ENCODE measurements at regions not wholly inside any gene's neighbourhood (a gene's known extent, or its start where the extent isn't known, plus 50 kb on each side); places are given as distances from the start of the nearest gene placed in this dataset.
"Not testable (repeated sequence)": the region's sequence is repeated elsewhere in the genome, so short reads cannot be mapped to it uniquely, and the experiment has no call there.

DNA sequence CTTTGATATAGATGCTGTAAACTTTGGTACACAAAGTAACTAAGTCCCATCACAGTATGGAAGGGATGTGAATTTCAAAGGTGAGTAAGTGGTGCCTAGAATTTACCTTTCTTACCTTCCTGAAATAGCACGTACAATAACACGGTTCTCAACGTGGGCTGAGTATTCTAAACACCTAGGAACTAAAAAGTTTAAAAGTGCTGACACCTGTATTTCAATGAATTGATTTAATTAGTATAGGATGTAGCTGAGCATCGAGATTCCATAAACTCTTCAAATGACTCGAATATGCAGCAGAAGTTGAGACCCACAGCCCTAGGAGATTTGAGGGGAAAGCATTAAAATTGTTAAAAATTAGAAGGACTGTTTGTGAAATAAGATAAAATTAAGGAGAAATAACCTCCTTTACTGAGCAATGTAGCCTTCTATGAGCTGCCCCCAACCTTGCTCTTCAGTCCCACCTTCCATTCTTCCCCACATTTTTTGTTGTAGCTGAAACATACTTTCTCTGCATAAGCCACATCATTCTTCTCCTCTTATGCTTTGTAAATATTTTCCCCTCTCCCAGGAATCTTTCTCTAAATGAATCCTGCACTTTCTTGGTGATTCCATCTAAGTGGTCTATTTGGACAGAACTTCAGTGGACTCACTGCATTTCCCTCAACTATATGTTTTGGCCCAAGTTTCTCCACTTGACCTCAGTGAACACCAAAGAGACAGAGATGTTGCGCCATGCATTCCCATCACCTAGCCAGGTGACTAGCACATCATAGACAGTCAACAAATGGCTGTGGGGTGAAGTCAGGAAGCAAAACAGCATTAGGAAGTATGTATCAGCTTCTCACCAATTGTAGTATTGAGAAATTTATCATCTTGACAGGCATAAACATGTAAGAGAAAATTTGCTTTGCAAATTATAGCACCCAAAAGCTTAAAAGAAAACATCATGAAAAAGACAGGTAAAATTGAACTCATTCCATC lies 156.5 kb upstream of the TAS2R1 start:
- DNase-seq: no peak

DNA sequence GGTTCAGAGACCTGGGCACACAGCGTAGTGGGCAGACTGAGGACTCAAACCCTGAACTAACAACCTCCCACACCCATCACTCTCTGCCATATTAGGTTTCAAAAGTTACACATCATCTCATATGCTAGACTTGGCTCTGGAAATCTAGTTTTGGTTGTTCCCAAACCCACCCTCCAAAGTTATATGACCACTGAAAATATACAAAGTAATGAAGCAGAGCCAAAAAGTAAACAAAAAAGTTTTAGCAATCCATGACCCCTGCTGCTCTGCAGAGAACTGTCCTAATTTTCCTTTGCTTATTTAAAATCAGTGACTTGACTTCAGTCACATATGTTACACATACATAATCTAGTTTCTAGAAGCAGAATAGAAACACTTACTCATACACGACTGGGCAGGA lies 155.6 kb upstream of the TAS2R1 start:
- no peak for DNase-seq

DNA sequence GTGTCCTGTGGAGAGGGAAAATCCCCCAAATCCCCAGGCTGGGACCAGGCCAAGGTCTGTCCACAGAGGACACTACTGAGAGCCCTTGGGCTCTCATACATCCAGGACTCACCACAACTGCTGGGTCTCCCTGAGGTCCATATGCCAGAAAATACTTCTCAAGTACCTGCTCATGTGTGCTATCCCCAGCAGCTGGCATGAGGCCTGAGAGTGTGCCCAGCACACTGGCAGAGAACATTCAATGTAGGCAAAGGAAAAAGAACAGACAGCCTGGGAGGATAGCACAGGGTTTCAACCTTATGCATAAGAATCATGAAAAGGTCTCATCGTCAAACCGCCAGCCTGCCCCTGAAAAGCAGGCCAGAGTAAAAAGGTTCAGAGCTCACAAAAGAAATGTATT lies 154.1 kb upstream of the TAS2R1 start:
- DNase-seq: no peak

DNA sequence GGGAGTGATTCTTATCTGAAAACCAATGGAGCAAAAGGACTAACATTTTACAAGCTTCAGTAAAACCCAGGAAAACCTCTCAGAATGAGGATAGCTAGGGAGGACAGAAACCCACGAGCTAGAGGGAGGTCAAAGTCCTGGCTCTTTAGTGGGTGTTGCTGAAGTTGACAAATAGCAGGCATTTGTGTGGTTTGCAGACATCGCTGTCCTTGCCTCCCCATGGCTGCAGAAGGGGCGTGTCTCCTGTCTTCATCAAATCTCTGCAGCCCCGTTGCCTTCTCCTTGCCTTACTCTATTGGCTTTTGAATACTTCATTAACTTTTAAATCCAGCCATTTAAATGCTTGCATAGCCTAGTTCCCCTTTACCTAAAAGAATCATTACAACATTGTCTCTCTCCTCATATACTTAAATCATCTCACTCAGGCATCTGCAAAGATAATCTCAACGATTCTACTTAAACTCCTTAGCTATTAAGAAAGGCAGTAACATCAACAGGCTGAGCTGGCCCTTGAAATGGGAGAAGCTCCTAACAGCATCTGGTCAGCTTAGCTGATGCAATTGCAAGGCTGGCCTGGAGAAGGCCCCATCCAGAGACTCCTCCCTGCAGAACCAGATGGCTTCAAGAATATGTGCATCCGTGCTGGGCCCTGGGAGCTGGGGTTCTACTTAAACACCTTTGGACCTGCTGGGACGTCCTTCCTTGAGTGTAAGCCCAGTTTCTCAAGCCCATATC lies 152.8 kb upstream of the TAS2R1 start:
- no peak for DNase-seq

DNA sequence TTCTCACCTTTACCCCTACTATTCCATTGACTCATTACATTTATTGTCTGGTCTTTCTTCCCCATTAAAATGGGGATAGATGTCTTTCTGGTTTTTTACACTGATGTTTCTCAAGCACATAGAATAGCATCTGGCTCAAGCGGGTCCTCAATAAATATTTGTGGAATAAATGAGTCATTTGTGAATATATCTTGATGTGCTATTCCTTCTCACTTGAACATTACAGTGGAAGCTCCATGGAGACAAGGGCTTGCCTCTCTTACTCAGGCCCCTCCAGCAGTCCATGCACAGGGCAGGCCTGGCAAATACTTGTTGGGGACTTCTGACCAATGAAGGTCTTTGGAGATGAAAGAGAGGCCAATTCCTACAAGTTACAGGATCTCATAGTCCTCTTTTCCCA lies 151.7 kb upstream of the TAS2R1 start:
- DNase-seq: no peak

DNA sequence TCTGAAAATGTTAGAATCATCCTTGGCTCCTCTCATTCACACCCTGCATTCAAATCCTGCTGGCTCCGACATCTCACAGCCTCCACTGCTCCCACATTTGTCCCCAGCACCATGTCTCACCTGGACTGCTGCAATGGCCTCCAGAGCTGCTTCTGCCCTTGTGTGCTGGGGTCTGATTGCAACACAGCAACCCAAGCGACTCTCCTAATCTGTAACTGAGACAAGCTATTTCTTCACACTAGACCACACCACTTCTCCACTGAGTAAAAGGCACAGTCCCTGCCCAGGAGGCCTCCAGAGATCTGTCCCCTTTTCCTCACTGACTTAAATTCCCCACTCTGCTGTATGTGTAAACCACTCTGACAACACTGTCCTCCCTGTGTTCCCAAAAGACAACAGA lies 151.1 kb upstream of the TAS2R1 start:
- no peak for DNase-seq

DNA sequence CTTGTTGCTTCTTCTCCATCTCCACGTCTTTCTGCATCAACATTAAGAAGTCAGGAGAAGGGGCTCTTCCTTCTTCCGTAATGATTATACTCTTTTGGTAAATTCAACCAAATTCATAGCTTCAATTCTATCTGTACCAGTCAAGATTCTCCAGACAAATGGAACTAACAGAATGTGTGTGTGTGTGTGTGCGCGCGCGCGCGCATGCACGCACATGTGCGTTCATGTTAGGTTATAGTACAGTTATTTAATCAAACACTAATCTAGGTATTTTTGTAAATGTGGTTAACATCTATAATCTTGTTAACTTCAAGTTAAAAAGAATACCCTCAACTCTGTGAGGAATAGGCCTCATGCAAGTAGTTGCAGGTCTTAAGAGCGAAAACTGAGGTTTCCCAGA lies 150.3 kb upstream of the TAS2R1 start:
- no peak for DNase-seq

DNA sequence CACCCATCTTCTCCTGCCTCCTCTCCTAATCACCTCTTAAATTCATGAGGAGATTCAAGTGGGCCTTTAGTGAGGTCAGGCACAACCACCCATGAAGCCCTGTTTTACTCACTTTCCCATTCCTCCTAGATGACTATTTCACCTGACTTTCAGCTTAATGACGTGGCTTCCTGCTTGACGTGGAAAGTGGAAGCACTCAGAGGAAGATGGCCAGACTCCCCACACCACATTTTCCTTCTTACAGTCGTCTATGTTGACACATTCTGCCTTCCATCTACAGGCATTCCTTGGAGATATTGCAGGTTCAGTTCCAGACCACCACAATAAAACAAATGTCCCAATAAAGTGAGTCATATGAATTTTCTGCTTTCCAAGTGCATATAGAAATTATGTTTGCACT lies 146.4 kb upstream of the TAS2R1 start:
- DNase-seq: no peak

DNA sequence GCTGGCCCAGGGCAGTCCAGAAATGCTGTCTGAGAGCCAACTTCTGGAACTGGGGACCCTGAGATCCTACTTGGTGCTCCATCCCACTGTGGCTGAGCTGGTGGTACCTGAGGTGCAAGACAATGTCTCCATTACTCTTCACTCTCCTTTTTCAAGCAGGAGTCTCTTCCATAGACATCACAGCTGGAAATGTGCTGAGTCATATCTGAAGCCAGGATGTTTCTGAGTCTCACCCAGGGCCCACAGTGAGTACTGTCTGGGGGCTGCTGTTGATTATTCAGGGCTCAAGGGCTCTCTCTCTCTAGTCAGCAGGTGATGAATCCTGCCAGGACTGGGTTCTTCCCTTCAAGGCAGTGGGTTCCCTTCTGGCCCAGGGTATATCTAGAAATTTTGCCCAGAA lies 145.2 kb upstream of the TAS2R1 start:
- no peak for DNase-seq

DNA sequence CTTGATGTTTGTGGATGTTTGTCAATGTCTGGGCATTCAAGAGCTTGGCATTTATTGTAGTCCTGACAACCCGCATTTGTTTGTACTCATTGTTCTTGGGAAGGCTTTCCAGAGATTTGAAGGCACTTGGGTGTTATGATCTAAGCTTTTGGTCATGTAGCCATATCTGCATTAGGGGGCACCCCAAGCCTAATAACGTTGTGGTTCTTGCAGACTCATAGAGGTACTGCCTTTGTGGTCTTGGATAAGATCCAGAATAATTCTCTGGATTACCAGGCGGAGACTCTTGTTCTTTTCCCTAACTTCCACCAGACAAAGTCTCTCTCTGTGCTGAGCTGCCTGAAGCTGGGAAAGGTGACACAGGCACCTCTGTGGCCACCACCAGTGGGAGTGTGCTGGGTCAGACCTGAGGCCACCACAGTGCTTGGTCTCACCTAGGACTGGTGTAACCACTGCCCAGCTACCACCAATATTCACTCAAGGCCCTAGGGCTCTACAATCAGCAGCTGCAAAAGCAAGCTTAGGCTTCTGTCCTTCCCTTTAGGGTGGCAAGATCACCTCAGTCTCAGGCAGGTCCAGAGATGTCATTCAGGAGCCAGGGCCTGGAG lies 144.4 kb upstream of the TAS2R1 start:
- no peak for DNase-seq

DNA sequence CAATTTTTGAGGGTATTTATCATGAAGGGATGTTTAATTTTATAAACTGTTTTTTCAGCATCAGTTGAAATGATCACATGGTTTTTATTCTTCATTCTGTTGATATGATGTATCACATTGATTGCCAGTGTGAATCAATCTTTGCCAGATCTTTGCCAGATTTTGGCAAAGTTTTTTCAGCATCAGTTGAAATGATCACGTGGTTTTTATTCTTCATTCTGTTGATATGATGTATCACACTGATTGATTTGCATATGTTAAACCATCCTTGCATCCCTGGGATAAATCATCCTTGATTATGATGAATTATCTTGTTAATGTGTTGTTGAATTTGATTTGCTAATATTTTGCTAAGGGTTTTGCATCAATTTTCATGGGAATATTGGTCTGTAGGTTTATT lies 140.9 kb upstream of the TAS2R1 start:
- DNase-seq: no peak

DNA sequence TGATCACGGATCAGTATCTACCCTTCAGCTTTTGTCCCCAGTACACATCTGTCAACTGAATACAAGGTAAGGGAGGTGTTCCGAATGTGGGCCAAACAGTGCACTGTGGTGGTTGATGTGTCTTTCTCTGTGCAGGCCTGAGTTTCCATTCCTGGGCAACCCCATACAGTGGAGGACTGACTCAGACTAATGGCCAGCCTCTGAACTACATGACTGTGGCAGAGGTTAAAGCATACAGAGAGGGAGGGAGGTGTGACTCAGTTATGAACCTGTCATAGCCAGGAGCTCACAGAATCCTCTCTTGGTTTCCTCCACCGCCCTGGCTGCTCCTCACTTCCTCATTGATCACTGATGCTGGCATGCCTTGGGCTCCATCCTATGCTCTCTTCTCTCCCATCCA lies 136.4 kb upstream of the TAS2R1 start:
- DNase-seq: no peak

DNA sequence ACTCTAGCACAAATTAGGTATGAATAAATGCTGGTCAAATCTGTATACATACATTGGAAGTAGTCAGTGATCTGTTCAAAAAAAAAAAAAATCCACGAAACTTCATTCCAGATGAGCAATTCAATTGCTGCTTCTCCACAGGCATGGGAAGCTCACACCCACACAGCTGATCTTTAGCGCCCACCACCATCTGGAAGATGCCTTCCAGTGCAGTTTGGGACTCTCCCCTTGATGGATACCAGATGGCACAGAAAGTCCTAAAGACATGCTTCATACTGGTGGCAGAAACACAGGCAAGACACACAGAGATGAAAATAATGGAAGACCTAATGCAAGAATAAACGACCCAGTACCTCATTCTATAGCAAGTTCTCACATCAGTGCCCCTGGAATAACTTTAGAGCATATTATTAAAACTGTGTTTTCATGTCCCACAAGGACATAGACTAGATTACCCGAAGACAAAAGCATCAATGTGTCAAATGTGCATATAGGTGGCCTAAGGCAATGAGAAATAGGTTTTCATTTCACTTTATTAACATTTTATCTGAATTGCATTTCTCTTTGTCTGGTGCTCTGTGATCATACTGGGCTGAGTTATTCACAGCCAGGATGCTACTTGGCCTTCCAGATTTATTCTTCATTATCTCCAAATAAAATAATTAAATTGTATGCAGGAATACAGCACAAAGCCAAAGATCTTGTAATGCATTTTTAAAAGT lies 135.4 kb upstream of the TAS2R1 start:
- DNase-seq: no peak

DNA sequence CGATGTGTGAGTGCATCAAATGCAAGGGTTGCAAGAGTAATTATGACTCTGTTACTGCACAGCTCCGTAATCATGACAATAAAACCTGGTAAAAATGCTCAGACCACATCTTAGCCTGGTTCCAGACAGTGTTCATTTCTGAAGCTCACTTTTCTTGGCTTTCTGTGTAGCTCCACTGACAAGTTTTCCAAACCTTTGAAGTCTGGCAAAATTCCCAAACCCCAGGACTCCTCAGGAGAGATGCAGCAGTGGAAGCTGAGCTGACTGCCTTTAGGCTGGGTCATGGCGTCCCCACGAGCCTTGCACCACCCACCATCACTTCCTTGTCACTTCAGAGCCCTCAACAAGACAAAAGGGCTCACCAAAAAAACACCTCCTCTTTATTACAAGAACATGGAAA lies 131.6 kb upstream of the TAS2R1 start:
- DNase-seq: no peak

DNA sequence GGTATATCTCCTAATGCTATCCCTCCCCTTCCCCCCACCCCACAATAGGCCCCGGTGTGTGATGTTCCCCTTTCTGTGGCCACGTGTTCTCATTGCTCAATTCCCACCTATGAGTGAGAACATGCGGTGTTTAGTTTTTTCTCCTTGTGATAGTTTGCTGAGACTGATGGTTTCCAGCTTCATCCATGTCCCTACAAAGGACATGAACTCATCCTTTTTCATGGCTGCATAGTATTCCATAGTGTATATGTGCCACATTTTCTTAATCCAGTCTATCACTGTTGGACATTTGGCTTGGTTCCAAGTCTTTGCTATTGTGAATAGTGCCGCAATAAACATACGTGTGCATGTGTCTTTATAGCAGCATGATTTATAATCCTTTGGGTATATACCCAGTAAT lies 122.5 kb upstream of the TAS2R1 start:
- DNase-seq: not testable (repeated sequence)

DNA sequence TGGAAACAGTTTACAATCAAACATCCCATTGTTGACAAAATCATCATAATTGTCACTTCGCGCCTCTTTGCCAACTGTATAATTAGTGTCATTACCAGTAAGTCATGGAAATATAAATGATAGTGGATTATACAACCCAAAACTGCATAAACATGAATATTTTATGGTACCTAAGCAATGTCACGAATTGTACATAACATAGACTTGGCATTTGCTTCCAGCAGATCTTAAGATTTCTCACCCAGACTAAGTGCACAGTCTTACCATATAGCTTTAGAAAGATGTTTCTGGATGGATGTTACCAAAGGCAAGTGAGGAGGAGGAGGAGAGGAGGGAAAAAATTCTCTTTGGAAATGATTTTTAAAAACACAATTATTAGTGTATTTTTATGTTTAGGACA lies 113.4 kb upstream of the TAS2R1 start:
- no peak for DNase-seq

DNA sequence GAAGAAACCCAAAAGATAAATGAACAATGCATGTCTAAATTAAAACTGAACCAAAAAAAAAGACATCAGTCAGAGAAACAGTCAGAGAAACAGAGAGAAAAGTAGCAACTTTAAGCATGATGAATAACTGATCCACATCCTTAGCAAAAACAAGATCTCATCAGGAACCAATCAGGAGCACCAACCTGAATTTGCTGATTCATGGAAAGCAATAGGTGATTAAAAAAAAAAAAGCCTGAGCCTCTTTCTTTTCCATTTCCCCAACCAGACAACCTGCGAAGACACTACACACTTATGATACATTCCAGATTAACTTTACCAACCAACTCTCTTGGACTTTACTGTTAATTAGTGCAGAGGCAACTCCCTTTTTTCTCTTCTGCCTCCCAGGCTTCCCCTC lies 112.7 kb upstream of the TAS2R1 start:
- DNase-seq: no peak

DNA sequence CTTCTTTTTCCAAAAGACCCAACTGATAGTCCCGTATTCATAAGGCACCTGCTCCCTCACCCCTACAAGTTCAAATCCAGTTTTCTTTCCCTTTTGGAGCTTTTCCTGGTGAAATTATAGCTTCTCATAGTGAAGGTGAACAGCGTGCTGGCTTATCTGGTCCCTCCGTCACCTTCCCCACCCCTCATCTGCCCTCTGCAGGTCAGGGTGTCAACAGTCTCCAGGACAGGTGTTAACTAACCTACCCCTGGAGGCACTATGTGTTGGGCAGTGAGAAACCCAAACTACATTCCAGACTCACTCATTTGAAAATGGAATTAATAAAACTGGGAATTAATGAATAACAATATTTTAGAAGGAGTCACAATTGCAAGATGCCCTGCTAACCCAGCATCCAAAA lies 109.0 kb upstream of the TAS2R1 start:
- DNase-seq: no peak

DNA sequence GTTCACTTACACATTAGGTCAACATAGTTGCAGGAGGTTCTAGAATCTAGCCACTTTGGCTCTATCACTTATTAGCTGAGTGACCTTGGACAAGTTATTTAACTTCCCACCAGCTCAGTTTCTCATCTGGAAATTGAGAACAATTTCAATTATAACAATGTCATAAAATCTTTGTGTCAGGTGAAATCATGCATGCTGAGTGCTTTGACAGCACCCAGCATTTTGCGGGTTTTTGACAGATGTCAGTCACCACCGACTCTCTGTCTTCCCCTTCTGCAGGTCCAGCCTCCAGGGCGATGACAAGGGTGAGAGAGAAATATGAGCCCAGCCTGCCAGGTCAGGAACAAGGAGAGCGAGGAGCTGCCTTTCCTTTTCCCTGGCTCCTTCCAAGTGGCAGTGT lies 107.1 kb upstream of the TAS2R1 start:
- DNase-seq: no peak

DNA sequence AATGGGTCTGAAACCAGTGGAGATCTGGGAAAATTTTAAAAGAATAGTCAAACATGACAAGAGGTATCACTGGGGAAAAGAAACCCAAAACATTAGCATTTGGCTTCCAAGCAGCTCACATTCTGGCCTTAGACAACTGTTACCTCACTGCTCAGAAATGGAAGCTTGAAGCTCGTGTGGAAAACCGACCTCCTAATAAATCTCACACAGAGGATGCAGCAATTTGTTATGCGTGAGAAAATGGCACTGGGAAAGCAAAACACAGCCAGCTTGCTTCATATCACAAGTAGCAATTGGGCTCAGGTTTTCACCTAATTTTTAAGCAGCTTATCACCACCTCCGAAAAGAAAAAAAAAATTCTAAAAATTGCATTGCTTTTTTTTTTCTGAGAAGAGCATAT lies 103.3 kb upstream of the TAS2R1 start:
- no peak for DNase-seq

DNA sequence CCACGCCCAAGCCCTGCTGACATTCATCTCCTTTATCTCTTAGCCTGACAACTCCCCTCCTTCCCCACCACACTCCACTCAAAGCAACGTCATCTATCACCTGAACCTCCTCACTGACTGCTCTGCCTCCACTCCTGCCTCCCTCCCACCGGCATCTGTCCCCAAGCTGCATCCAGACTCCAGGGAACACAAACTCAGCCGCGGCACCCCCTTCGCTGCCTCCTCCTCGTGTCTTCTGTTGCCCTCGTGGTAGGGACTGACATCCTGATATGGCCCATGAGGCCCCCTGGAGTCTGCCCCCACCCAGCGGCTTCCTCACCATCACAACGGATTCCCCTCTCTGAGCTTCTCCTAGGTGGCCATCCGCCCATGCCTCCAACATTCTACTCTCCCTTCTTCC lies 101.0 kb upstream of the TAS2R1 start:
- no peak for DNase-seq

DNA sequence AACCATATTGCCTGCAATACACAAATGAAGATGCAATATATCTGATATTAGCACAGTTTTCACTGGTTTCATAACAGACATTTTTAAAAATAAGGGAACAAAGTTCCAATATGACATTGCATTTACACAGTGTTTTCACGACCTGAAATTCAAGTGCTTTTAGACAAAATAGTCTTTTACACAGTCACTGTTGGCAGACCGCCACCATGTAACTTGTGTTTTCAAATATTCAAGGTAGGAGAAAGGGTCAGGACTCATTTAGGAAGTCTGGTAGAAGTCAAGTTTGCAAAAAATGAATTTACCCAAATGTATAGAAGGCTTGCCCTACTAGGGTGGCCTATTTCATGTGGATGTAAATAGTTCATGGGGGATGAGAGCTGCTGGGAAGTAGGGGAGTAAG lies 98.1 kb upstream of the TAS2R1 start:
- DNase-seq: no peak

DNA sequence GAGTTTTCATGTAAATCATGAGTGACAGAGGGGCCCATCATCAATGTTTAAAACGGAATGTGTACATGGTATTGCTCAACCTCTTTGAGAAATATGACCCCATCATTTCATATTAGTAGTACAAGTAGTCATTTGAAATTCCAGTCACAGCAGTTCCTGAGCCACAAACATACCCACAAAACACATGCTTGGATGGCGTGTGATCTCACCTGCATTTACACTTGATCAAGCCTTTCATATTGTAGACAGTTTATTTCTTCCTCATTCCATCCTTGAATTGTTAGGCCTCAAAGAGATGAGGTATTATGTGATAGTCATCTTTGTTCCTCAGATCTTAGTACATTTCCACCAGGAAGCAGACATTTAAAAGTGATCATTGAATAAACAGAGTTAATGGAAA lies 96.8 kb upstream of the TAS2R1 start:
- DNase-seq: no peak
